PFSK-1 (cell line): ENCODE measurements at regions not wholly inside any gene's neighbourhood (a gene's known extent, or its start where the extent isn't known, plus 50 kb on each side); places are given as distances from the start of the nearest gene placed in this dataset.

ENCODE experiments used
- FOXP2 ChIP-seq: optimal IDR thresholded peaks from 2 replicates; pipeline ENCODE3; 2011; ENCODE audit warnings: borderline replicate concordance, control low read depth, inconsistent platforms; ENCODE audit not compliant: insufficient read depth; ENCODE audit errors: extremely low read length, extremely low read depth
- POLR2AphosphoS5 ChIP-seq: IDR thresholded peaks from 2 replicates; pipeline ENCODE4 v1.6.1; 2012; ENCODE audit warnings: low read depth, mild to moderate bottlenecking, control low read depth, low read length, moderate library complexity
- SIN3A ChIP-seq: IDR thresholded peaks from 2 replicates; pipeline ENCODE4 v1.6.1; 2012; ENCODE audit warnings: mild to moderate bottlenecking, low read length, moderate library complexity, borderline replicate concordance; ENCODE audit not compliant: insufficient read depth
- TAF1 ChIP-seq: IDR thresholded peaks from 2 replicates; pipeline ENCODE4 v1.6.1; 2012; ENCODE audit warnings: low read length, control low read depth, borderline replicate concordance; ENCODE audit not compliant: insufficient read depth
- TF ChIP-seq, protein P1 (sequence below), 2 experiments: IDR thresholded peaks; 2 replicates each; pipeline versions ENCODE4 v1.6.1 to v1.8.0; 2011 to 2012; ENCODE audit warnings: low read depth in 2 of 2, low read length in 2 of 2, control low read depth in 1 of 2, inconsistent platforms in 1 of 2, mild to moderate bottlenecking in 1 of 2, moderate library complexity in 1 of 2; ENCODE audit not compliant: insufficient read depth in 1 of 2

DNA sequence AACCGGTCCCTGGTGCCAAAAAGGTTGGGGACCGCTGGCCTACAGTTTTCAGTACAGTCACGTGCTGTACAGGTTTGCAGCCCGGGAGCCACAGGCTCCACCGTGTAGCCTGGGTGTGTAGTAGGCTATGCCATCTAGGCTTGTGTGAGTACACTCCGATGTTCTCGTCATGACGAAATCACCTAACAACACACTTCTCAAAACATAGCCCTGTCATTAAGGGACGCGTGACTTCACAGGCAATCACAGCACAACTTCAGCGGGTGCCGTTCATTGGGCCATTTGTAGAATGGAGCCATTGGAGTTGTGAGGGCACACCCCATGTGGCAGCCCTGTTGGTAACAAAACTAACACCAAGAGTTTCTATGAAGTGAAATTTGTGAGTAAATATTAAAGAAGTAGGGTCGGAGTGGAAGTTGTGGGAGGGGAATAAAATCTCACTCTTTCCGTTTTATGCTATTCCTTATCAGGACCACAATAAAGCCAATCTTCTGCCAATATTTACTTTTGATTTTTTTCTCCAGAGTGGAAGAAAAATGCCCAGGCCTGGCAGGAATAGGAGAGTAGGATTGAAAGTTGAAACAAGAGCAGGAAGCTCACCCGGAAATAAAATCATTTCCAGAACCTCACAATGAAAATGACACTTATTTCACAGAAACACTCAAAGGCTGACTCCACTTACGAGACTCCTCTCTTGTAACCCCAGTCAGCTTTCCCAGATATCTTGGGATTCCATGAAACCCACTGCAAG, 63.7 kb upstream of the PTPN1 start:
- no peak for TF ChIP-seq FOXP2
- no peak for TF ChIP-seq SIN3A
- TF ChIP-seq POLR2AphosphoS5 = no peak
- no peak for TF ChIP-seq TAF1
- TF ChIP-seq, protein P1, sequence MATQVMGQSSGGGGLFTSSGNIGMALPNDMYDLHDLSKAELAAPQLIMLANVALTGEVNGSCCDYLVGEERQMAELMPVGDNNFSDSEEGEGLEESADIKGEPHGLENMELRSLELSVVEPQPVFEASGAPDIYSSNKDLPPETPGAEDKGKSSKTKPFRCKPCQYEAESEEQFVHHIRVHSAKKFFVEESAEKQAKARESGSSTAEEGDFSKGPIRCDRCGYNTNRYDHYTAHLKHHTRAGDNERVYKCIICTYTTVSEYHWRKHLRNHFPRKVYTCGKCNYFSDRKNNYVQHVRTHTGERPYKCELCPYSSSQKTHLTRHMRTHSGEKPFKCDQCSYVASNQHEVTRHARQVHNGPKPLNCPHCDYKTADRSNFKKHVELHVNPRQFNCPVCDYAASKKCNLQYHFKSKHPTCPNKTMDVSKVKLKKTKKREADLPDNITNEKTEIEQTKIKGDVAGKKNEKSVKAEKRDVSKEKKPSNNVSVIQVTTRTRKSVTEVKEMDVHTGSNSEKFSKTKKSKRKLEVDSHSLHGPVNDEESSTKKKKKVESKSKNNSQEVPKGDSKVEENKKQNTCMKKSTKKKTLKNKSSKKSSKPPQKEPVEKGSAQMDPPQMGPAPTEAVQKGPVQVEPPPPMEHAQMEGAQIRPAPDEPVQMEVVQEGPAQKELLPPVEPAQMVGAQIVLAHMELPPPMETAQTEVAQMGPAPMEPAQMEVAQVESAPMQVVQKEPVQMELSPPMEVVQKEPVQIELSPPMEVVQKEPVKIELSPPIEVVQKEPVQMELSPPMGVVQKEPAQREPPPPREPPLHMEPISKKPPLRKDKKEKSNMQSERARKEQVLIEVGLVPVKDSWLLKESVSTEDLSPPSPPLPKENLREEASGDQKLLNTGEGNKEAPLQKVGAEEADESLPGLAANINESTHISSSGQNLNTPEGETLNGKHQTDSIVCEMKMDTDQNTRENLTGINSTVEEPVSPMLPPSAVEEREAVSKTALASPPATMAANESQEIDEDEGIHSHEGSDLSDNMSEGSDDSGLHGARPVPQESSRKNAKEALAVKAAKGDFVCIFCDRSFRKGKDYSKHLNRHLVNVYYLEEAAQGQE (IDR thresholded peaks at IDR 0.05; ENCODE audit: insufficient read depth in 1 of 2, low read depth in 2 of 2, low read length in 2 of 2) = no peak

DNA sequence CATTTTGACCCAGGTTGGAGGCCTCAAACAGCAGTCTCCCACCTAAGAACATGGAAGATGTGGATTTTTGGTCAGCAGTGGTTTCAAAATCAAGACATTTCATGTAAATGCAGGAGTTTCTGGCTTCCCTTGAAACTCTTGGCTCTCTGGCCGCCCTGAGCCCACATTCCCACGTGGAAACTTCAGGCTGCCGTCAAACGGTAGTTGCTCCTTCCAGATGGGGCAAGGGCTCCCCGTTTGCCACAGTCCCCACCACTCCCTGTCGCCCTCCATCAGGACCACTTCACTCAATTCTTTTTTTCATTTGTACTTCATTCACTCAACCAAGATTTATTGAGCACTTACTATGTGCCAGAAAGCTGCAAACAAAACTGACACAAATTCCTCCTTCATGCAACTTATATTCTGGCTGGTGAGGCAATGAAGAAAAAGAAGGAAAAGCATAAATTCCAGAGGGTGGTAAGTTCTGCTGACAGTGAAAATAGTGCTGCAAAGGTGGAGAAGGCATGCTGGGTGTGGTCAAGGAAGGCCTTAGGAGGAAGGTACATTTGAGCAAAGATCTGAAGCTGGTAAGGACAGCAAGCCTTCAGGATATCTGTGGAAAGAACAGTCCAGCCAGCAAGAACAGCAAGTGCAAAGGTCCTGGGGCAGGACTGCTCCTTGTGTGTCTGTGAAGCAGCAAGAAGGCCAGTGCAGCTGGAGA, 62.9 kb upstream of the PTPN1 start:
- TF ChIP-seq, protein P1 (IDR thresholded peaks at IDR 0.05; ENCODE audit: insufficient read depth in 1 of 2, low read depth in 2 of 2, low read length in 2 of 2) = no peak
- TF ChIP-seq TAF1 (no peak), FOXP2 (no peak), SIN3A (no peak), POLR2AphosphoS5 (no peak)

DNA sequence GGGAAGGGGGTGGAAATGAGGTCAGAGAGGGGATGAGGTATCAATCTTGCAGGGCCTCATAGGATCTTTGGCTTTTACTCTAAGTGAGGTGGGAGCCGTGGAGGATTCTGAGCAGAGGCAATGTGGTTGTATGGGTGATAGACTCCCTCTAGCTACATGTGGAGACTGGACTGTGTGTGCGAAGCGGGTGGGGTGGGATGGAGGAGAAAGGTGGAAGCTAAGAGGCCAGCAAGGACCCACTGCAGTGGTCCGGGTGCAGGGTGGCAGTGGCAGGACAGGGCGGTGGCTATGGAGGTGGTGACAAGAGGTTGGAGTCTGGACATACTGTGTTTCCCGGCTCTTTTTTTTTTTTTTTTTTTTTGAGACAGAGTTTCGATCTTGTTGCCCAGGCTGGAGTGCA, 62.4 kb upstream of the PTPN1 start:
- TF ChIP-seq FOXP2 (no peak), POLR2AphosphoS5 (no peak), SIN3A (no peak), TAF1 (no peak)
- TF ChIP-seq, protein P1 (IDR thresholded peaks at IDR 0.05; ENCODE audit: insufficient read depth in 1 of 2, low read depth in 2 of 2, low read length in 2 of 2) = no peak

DNA sequence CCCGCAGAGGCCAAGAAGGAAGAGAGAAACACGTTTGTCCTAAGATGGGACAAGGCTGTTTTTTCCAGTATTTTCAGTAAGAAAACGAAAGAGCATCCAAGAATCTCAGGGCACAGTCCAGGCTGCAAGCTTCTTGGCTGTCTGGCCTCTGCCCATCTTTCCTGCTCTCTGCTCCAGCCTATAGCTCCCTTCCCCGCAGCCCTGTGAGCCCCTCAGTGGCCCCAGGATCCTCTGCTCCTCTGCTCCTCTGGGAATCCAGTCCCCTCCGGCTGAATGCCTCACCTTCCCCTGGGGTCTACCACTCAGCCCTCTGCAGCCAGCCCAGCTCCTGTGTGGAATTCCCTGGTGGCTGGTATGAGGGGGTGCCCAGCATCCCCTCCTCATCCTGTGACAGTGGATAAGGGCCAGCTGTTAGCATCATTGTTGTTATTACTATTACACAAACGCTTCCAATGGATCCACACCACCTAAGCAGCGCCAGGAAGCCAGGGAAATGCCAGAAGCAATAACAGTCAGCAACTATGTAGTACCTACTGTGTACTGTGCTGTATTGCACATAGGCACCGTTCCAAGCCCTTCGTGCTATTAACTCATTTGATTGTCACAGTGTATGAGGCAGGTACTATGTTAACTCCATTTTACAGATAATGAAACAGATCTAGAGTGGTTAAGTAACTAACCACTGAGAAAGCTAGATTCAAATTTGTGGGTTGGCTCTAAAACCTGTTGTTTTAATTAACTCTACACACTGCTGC, 60.3 kb upstream of the PTPN1 start:
- TF ChIP-seq, protein P1 (IDR thresholded peaks at IDR 0.05; ENCODE audit: insufficient read depth in 1 of 2, low read depth in 2 of 2, low read length in 2 of 2) = no peak
- TF ChIP-seq TAF1 = no peak
- TF ChIP-seq SIN3A = no peak
- TF ChIP-seq FOXP2 = no peak
- TF ChIP-seq POLR2AphosphoS5 = no peak
